H1 (cell line): ENCODE measurements at regions not wholly inside any gene's neighbourhood (a gene's known extent, or its start where the extent isn't known, plus 50 kb on each side); places are given as distances from the start of the nearest gene placed in this dataset.

Source experiments
- CHD1 ChIP-seq: IDR thresholded peaks from 2 replicates; pipeline ENCODE4 v1.6.1; 2012; ENCODE audit warnings: low read depth, low read length, improper control_type of control experiment
- CHD2 ChIP-seq: IDR thresholded peaks from 2 replicates; pipeline ENCODE4 v1.6.1; 2012; ENCODE audit warnings: low read length, improper control_type of control experiment
- CHD7 ChIP-seq: fragments of 300-600 bp; sonication (generic); IDR thresholded peaks from 2 replicates; pipeline ENCODE4 v1.7.1; 2012; ENCODE audit warnings: low read length, moderate library complexity, mild to moderate bottlenecking, inconsistent platforms; ENCODE audit not compliant: insufficient replicate concordance
- CREB1 ChIP-seq: IDR thresholded peaks from 2 replicates; pipeline ENCODE4 v1.6.1; 2012; ENCODE audit warnings: inconsistent platforms
- CTBP2 ChIP-seq: IDR thresholded peaks from 2 replicates; pipeline ENCODE4 v1.7.0; 2011; ENCODE audit warnings: borderline replicate concordance, mild to moderate bottlenecking, moderate library complexity, mixed read lengths, low read length; ENCODE audit not compliant: insufficient read depth, insufficient read length
- EP300 ChIP-seq, 2 experiments: IDR thresholded peaks; 1 replicate in 1 of 2; 2 replicates in 1 of 2; pipeline ENCODE4 v1.6.1; 2011 to 2012; ENCODE audit warnings: low read depth in 2 of 2, low read length in 2 of 2, mild to moderate bottlenecking in 2 of 2, borderline replicate concordance in 1 of 2, inconsistent platforms in 1 of 2, moderate library complexity in 1 of 2
- HDAC6 ChIP-seq: IDR thresholded peaks from one replicate; pipeline ENCODE4 v1.7.1; 2012; ENCODE audit warnings: low read depth, mild to moderate bottlenecking, inconsistent platforms, low read length, moderate library complexity
- PHF8 ChIP-seq: fragments of 200-600 bp; sonication (generic); conservative IDR thresholded peaks from 2 replicates; pipeline ENCODE4 v1.7.1; 2012; ENCODE audit warnings: low read depth, mild to moderate bottlenecking, inconsistent platforms, low read length, moderate library complexity
- POLR2AphosphoS5 ChIP-seq: IDR thresholded peaks from 2 replicates; pipeline ENCODE4 v1.6.1; 2011; ENCODE audit warnings: low read depth, low read length
- POU5F1 ChIP-seq: IDR thresholded peaks from 2 replicates; pipeline ENCODE4 v1.6.1; 2011; ENCODE audit warnings: low read depth, mild to moderate bottlenecking, low read length, moderate library complexity
- RNF2 ChIP-seq: fragments of 200-900, 300-1000 bp; sonication (generic); IDR thresholded peaks from 2 replicates; pipeline ENCODE4 v1.7.1; 2016; ENCODE audit warnings: borderline replicate concordance, low read depth, mild to moderate bottlenecking, antibody characterized with exemption, low read length; ENCODE audit not compliant: poor library complexity, severe bottlenecking; ENCODE audit errors: missing control alignments
- SP1 ChIP-seq: IDR thresholded peaks from 2 replicates; pipeline ENCODE4 v1.6.1; 2011; ENCODE audit warnings: low read depth, low read length
- TAF7 ChIP-seq: optimal IDR thresholded peaks from 2 replicates; pipeline ENCODE3; 2011; ENCODE audit warnings: low read depth, mild to moderate bottlenecking, inconsistent platforms, low read length, moderate library complexity, borderline replicate concordance

GRCh38 chr10:110442746-110443145 lies 55.0 kb upstream of the DUSP5 start (continued):
- no peak for TF ChIP-seq CHD7
- TF ChIP-seq PHF8, result no peak
- no peak for TF ChIP-seq CHD1
- no peak for TF ChIP-seq POU5F1
- TF ChIP-seq SP1, result no peak
- TF ChIP-seq RNF2, result no peak
- no peak for TF ChIP-seq CHD2
- no peak for TF ChIP-seq TAF7
- no peak for TF ChIP-seq CTBP2
- no peak for TF ChIP-seq HDAC6
- no peak for TF ChIP-seq POLR2AphosphoS5
- no peak for TF ChIP-seq CREB1
- no peak for TF ChIP-seq EP300 (IDR thresholded peaks at IDR 0.05; ENCODE audit: borderline replicate concordance in 1 of 2, low read depth in 2 of 2, low read length in 2 of 2)
